ENCODE measurements at regions not wholly inside any gene's neighbourhood (a gene's known extent, or its start where the extent isn't known, plus 50 kb on each side); places are given as distances from the start of the nearest gene placed in this dataset.

- Histone ChIP-seq H4K20me1 (ENCODE audit: insufficient read depth) (no peaks in the 10 kb centered on the region), H3K4me2 (no peak overlapping the region), H3K4me1 (ENCODE audit: low read depth, poor library complexity, severe bottlenecking) (no peaks in the 10 kb centered on the region), H3K79me2 (ENCODE audit: insufficient read depth, low read depth) (no peaks in the 10 kb centered on the region), H2AFZ (ENCODE audit: low read depth) (no peak overlapping the region), H3K27ac (no peak overlapping the region), H3K4me3 (IDR thresholded peaks at IDR 0.05; ENCODE audit: insufficient read depth, low read depth, low read length) (no peak overlapping the region), H3K9ac (no peak overlapping the region), H3K36me3 (ENCODE audit: insufficient read depth) (no peaks in the 10 kb centered on the region), H3K27me3 (ENCODE audit: insufficient read depth, low read depth) (no peaks in the 10 kb centered on the region)
- TF ChIP-seq CTCF (conservative IDR thresholded peaks at IDR 0.05; ENCODE audit: low read depth, low read length), result no peak
These were observed 383.0 kb upstream of the ID4 start for GRCh38 chr6:19454001-19454720.

GRCh38 chr6:19454721-19455392 lies 382.3 kb upstream of the ID4 start:
- H3K4me2 ChIP-seq, result no peak overlapping the region
- no peak overlapping the region for H3K4me3 ChIP-seq (IDR thresholded peaks at IDR 0.05; ENCODE audit: insufficient read depth, low read depth, low read length)

GRCh38 chr6:19463250-19463649 lies 373.9 kb upstream of the ID4 start:
- H3K9ac ChIP-seq, result no peak overlapping the region
- no peak for TF ChIP-seq CTCF (conservative IDR thresholded peaks at IDR 0.05; ENCODE audit: low read depth, low read length)
- H2AFZ ChIP-seq (ENCODE audit: low read depth), result no peak overlapping the region
- no peak overlapping the region for H3K27ac ChIP-seq
- no peaks in the 10 kb centered on the region for H3K79me2 ChIP-seq (ENCODE audit: insufficient read depth, low read depth)
- no peak overlapping the region for H3K4me2 ChIP-seq
- no peaks in the 10 kb centered on the region for H3K4me1 ChIP-seq (ENCODE audit: low read depth, poor library complexity, severe bottlenecking)
- H4K20me1 ChIP-seq (ENCODE audit: insufficient read depth), result no peaks in the 10 kb centered on the region
- H3K36me3 ChIP-seq (ENCODE audit: insufficient read depth), result no peaks in the 10 kb centered on the region
- H3K4me3 ChIP-seq (IDR thresholded peaks at IDR 0.05; ENCODE audit: insufficient read depth, low read depth, low read length), result no peak overlapping the region
- no peaks in the 10 kb centered on the region for H3K27me3 ChIP-seq (ENCODE audit: insufficient read depth, low read depth)

More at GRCh38 chr6:19454721-19455392, 382.3 kb upstream of the ID4 start:
- Histone ChIP-seq H4K20me1 (ENCODE audit: insufficient read depth) (no peaks in the 10 kb centered on the region), H3K36me3 (ENCODE audit: insufficient read depth) (no peaks in the 10 kb centered on the region), H3K9ac (no peak overlapping the region), H3K27ac (no peak overlapping the region), H3K79me2 (ENCODE audit: insufficient read depth, low read depth) (no peaks in the 10 kb centered on the region), H3K4me1 (ENCODE audit: low read depth, poor library complexity, severe bottlenecking) (no peaks in the 10 kb centered on the region), H3K27me3 (ENCODE audit: insufficient read depth, low read depth) (no peaks in the 10 kb centered on the region), H2AFZ (ENCODE audit: low read depth) (no peak overlapping the region)
- TF ChIP-seq CTCF (conservative IDR thresholded peaks at IDR 0.05; ENCODE audit: low read depth, low read length), result no peak

- H3K4me3 ChIP-seq (IDR thresholded peaks at IDR 0.05; ENCODE audit: insufficient read depth, low read depth, low read length), result no peak overlapping the region
- no peak overlapping the region for H3K4me2 ChIP-seq
- no peaks in the 10 kb centered on the region for H3K27me3 ChIP-seq (ENCODE audit: insufficient read depth, low read depth)
- no peak for TF ChIP-seq CTCF (conservative IDR thresholded peaks at IDR 0.05; ENCODE audit: low read depth, low read length)
- H3K4me1 ChIP-seq (ENCODE audit: low read depth, poor library complexity, severe bottlenecking), result no peaks in the 10 kb centered on the region
- H3K27ac ChIP-seq, result no peak overlapping the region
- H2AFZ ChIP-seq (ENCODE audit: low read depth), result no peak overlapping the region
- H4K20me1 ChIP-seq (ENCODE audit: insufficient read depth), result no peaks in the 10 kb centered on the region
- no peaks in the 10 kb centered on the region for H3K36me3 ChIP-seq (ENCODE audit: insufficient read depth)
- H3K79me2 ChIP-seq (ENCODE audit: insufficient read depth, low read depth), result no peaks in the 10 kb centered on the region
- H3K9ac ChIP-seq, result no peak overlapping the region
These were observed 373.2 kb upstream of the ID4 start for GRCh38 chr6:19463925-19464324.
